ENCODE measurements at regions not wholly inside any gene's neighbourhood (a gene's known extent, or its start where the extent isn't known, plus 50 kb on each side); places are given as distances from the start of the nearest gene placed in this dataset.

DNA sequence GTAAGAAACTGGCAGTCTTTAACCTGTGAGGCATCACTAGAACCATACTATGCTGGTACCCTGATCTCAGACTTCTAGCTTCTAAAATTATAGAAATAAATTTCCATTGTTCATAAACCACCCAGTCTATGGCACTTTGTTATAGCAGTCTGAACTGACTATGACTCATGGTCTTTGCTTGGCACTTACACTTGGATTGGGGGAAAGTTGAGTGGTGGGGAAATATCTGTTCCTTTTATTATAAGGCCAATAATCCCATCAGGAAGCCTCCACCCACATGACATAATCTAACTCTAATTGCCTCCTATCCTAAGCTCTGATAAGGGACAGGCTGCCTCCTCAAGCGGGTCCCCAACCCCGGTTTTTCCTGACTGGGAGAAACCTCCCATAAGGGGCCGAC is 61.4 kb upstream of the PACRGL start:
- no peaks in the 10 kb centered on the region for H3K9me3 ChIP-seq

DNA sequence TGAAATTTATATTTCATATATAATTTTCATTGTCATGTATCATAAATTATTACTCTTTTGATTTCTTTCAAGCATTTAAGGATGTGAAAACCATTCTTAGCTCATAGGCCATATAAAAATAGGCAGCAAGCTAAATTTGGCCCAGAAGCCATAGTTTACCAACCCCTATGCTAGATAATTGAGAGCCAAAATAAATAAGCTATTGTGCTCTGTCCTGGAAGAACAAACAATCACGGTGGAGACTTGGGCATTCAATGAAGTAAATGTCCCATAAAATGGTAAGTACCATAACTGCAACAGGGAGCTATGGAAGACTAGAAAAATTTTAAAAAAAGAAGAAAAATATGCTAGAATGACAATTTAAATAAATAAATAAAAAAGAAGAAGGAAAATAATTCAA is 60.9 kb upstream of the PACRGL start:
- Histone ChIP-seq H3K9me3 (no peaks in the 10 kb centered on the region), H3K4me1 (no peaks in the 10 kb centered on the region), H3K27me3 (peaks cover 11% of the 10 kb centered on the region), H3K4me3 (ENCODE audit: low read depth, low read length) (no peak overlapping the region), H3K36me3 (no peaks in the 10 kb centered on the region)
- DNase-seq = no peak
- TF ChIP-seq, protein P1, sequence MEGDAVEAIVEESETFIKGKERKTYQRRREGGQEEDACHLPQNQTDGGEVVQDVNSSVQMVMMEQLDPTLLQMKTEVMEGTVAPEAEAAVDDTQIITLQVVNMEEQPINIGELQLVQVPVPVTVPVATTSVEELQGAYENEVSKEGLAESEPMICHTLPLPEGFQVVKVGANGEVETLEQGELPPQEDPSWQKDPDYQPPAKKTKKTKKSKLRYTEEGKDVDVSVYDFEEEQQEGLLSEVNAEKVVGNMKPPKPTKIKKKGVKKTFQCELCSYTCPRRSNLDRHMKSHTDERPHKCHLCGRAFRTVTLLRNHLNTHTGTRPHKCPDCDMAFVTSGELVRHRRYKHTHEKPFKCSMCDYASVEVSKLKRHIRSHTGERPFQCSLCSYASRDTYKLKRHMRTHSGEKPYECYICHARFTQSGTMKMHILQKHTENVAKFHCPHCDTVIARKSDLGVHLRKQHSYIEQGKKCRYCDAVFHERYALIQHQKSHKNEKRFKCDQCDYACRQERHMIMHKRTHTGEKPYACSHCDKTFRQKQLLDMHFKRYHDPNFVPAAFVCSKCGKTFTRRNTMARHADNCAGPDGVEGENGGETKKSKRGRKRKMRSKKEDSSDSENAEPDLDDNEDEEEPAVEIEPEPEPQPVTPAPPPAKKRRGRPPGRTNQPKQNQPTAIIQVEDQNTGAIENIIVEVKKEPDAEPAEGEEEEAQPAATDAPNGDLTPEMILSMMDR (IDR thresholded peaks at IDR 0.05; ENCODE audit: low read depth, low read length) = no peak

More for the DNA sequence above, 61.4 kb upstream of the PACRGL start:
- TF ChIP-seq, protein P1 (IDR thresholded peaks at IDR 0.05; ENCODE audit: low read depth, low read length) = no peak
- Histone ChIP-seq H3K4me3 (ENCODE audit: low read depth, low read length) (no peak overlapping the region), H3K27me3 (peaks cover 14% of the 10 kb centered on the region), H3K36me3 (no peaks in the 10 kb centered on the region), H3K4me1 (no peaks in the 10 kb centered on the region)
- no peak for DNase-seq

DNA sequence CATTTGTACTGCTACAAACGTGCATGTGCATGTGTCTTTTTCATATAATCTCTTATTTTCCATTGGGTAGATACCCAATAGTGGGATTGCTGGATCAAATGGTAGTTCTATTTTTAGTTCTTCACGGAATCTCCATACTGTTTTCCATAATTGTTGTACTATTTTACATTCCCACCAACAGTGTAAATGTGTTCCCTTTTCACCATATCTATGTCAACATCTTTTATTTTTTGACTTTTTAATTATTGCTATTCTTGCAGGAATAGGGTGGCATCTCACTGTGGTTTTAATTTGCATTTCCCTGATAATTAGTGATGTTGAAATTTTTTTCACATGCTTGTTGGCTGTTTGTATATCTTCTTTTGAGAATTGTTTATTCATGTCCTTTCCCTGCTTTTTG is 59.3 kb upstream of the PACRGL start:
- H3K4me3 ChIP-seq (ENCODE audit: low read depth, low read length) = no peak overlapping the region
- peaks cover 5% of the 10 kb centered on the region for H3K27me3 ChIP-seq
- no peaks in the 10 kb centered on the region for H3K36me3 ChIP-seq
- no peaks in the 10 kb centered on the region for H3K9me3 ChIP-seq
- H3K4me1 ChIP-seq = no peaks in the 10 kb centered on the region
- TF ChIP-seq, protein P1 (IDR thresholded peaks at IDR 0.05; ENCODE audit: low read depth, low read length) = no peak
- no peak for DNase-seq

DNA sequence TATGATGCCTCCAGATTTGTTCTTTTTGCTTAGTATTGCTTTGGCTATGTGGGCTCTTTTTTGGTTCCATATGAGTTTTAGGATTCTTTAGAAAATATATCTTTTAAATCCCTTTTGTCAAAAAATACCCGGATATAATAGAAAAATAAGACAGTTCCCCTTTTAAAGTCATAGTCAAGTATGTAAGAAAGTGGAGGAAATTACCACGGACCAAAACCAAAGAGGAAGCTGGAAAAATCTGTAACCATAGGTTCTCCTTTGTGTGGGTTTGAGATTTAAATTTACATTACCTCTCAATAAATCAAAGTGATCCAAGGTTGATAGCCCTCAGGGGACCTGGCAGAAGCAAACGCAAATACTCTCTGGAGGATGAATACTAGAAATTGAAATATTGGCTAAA is 58.3 kb upstream of the PACRGL start:
- no peak for DNase-seq
- Histone ChIP-seq H3K27me3 (no peaks in the 10 kb centered on the region; the same call in 1 of the 2 replicates), H3K36me3 (no peaks in the 10 kb centered on the region), H3K9me3 (no peaks in the 10 kb centered on the region), H3K4me1 (no peaks in the 10 kb centered on the region), H3K4me3 (ENCODE audit: low read depth, low read length) (no peak overlapping the region)
- TF ChIP-seq, protein P1 (IDR thresholded peaks at IDR 0.05; ENCODE audit: low read depth, low read length) = no peak

DNA sequence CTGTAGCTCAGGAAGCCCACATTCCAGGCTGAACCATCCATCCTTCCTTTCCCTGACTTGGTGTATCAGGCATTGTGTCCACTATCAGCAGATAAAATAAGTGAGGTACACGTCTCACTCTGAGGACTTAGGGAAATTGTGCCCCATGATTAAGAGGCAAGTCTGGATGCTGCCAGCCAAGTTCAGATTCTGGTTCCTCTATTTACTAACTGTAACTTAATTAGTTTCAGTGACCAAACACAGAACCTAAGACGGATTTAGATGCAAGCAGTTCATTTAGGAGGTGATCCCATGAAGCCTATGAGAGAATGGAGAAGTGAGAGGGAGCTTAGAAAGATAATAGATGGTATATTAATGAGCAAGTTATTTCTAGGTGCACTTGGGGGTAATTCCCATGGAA is 56.6 kb upstream of the PACRGL start:
- DNase-seq = no peak
- Histone ChIP-seq H3K27me3 (no peaks in the 10 kb centered on the region; the same call in 1 of the 2 replicates), H3K4me1 (no peaks in the 10 kb centered on the region), H3K36me3 (no peaks in the 10 kb centered on the region), H3K4me3 (ENCODE audit: low read depth, low read length) (no peak overlapping the region), H3K9me3 (no peaks in the 10 kb centered on the region)
- TF ChIP-seq, protein P1 (IDR thresholded peaks at IDR 0.05; ENCODE audit: low read depth, low read length) = no peak

DNA sequence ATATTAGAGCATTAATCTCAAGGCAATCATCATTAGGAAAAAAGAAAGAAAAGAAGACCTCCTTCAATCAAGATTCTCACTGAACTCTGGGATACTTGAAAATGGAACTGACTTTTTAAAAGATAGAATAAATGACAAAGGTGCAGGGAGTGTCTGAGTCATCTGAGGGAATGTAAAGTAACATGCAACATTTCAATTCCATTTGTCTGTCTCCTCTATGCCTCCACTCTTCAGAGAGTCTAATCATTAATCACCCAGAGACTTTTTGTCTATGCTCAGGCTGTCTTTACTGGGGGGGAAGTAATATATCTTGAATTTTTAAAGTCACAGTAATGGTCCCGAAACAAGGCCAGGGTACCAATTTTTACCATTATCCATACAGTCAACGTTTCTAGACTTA is 55.0 kb upstream of the PACRGL start:
- TF ChIP-seq, protein P1 (IDR thresholded peaks at IDR 0.05; ENCODE audit: low read depth, low read length) = no peak
- no peaks in the 10 kb centered on the region for H3K9me3 ChIP-seq
- H3K4me3 ChIP-seq (ENCODE audit: low read depth, low read length) = no peak overlapping the region
- no peak for DNase-seq
- H3K4me1 ChIP-seq = no peaks in the 10 kb centered on the region
- no peaks in the 10 kb centered on the region; the same call in 1 of the 2 replicates for H3K27me3 ChIP-seq
- H3K36me3 ChIP-seq = no peaks in the 10 kb centered on the region
